Activated T-helper 17 cell treated with anti-CD3 and anti-CD28 coated beads, Interleukin-2, amount 50 U/mL, for 72 hours (primary cell): ENCODE measurements at regions not wholly inside any gene's neighbourhood (a gene's known extent, or its start where the extent isn't known, plus 50 kb on each side); places are given as distances from the start of the nearest gene placed in this dataset.

ENCODE experiments used
- ATAC-seq: fragments of 150-1000 bp; cut with Tn5 transposase; replicated peaks from 2 replicates; pipeline ENCODE4 v1.10.0; 2021; ENCODE audit warnings: mild to moderate bottlenecking, moderate library complexity
- H3K27ac Mint-ChIP-seq: one replicate; pipeline ENCODE4 v1.8.0; 2022; ENCODE audit warnings: mixed read lengths
- H3K27me3 Mint-ChIP-seq: one replicate; pipeline ENCODE4 v1.8.0; 2022; ENCODE audit warnings: mixed read lengths
- H3K36me3 Mint-ChIP-seq: one replicate; pipeline ENCODE4 v1.8.0; 2022; ENCODE audit warnings: low read depth, mild to moderate bottlenecking, mixed read lengths
- H3K4me1 Mint-ChIP-seq: one replicate; pipeline ENCODE4 v1.8.0; 2022; ENCODE audit warnings: mixed read lengths
- H3K4me3 Mint-ChIP-seq: one replicate; pipeline ENCODE4 v1.8.0; 2022; ENCODE audit warnings: mild to moderate bottlenecking, mixed read lengths
- H3K9me3 Mint-ChIP-seq: one replicate; pipeline ENCODE4 v1.8.0; 2022; ENCODE audit warnings: mixed read lengths

GRCh38 chr15:68482246-68482645 is 50.3 kb upstream of the ITGA11 start:
- no peaks in the 10 kb centered on the region for H3K36me3 Mint-ChIP-seq
- no peak overlapping the region for H3K4me3 Mint-ChIP-seq
- no peak overlapping the region for H3K27ac Mint-ChIP-seq
- H3K27me3 Mint-ChIP-seq, result peaks cover 22% of the 10 kb centered on the region
- no peaks in the 10 kb centered on the region for H3K9me3 Mint-ChIP-seq
- ATAC-seq, result no peak
- peaks cover 3% of the 10 kb centered on the region for H3K4me1 Mint-ChIP-seq

GRCh38 chr15:68483165-68483564 is 51.2 kb upstream of the ITGA11 start:
- H3K36me3 Mint-ChIP-seq, result no peaks in the 10 kb centered on the region
- H3K4me3 Mint-ChIP-seq, result no peak overlapping the region
- H3K9me3 Mint-ChIP-seq, result no peaks in the 10 kb centered on the region
- ATAC-seq, result no peak
- H3K4me1 Mint-ChIP-seq, result peaks cover 3% of the 10 kb centered on the region
- peaks cover 27% of the 10 kb centered on the region for H3K27me3 Mint-ChIP-seq
- H3K27ac Mint-ChIP-seq, result no peak overlapping the region

- H3K4me3 Mint-ChIP-seq, result no peak overlapping the region
- no peak overlapping the region for H3K27ac Mint-ChIP-seq
- H3K27me3 Mint-ChIP-seq, result peaks cover 26% of the 10 kb centered on the region
- H3K36me3 Mint-ChIP-seq, result no peaks in the 10 kb centered on the region
- peaks cover 3% of the 10 kb centered on the region for H3K4me1 Mint-ChIP-seq
- no peak for ATAC-seq
- no peaks in the 10 kb centered on the region for H3K9me3 Mint-ChIP-seq
These were observed 52.3 kb upstream of the ITGA11 start for GRCh38 chr15:68484220-68484619.

- H3K9me3 Mint-ChIP-seq, result no peaks in the 10 kb centered on the region
- no peak for ATAC-seq
These were observed 52.9 kb upstream of the ITGA11 start for GRCh38 chr15:68484696-68485400.

GRCh38 chr15:68485721-68486360 is 53.9 kb upstream of the ITGA11 start:
- Mint-ChIP-seq H3K9me3 (no peaks in the 10 kb centered on the region), H3K4me3 (no peak overlapping the region), H3K27me3 (peaks cover 31% of the 10 kb centered on the region), H3K4me1 (peaks cover 3% of the 10 kb centered on the region), H3K36me3 (no peaks in the 10 kb centered on the region), H3K27ac (no peak overlapping the region)
- ATAC-seq, result no peak

More at GRCh38 chr15:68484696-68485400, 52.9 kb upstream of the ITGA11 start:
- peaks cover 3% of the 10 kb centered on the region for H3K4me1 Mint-ChIP-seq
- H3K4me3 Mint-ChIP-seq, result no peak overlapping the region
- H3K36me3 Mint-ChIP-seq, result no peaks in the 10 kb centered on the region
- peaks cover 26% of the 10 kb centered on the region for H3K27me3 Mint-ChIP-seq
- no peak overlapping the region for H3K27ac Mint-ChIP-seq

GRCh38 chr15:68487087-68487843 is 55.3 kb upstream of the ITGA11 start:
- Mint-ChIP-seq H3K4me3 (no peak overlapping the region), H3K27me3 (peaks cover 36% of the 10 kb centered on the region), H3K4me1 (peaks cover 3% of the 10 kb centered on the region), H3K9me3 (no peaks in the 10 kb centered on the region), H3K36me3 (no peaks in the 10 kb centered on the region), H3K27ac (no peak overlapping the region)
- ATAC-seq, result no peak

GRCh38 chr15:68488290-68488689 is 56.3 kb upstream of the ITGA11 start:
- no peak overlapping the region for H3K27ac Mint-ChIP-seq
- no peak for ATAC-seq

GRCh38 chr15:68488966-68489365 is 57.0 kb upstream of the ITGA11 start:
- no peaks in the 10 kb centered on the region for H3K9me3 Mint-ChIP-seq
- H3K4me1 Mint-ChIP-seq, result peaks cover 3% of the 10 kb centered on the region
- H3K4me3 Mint-ChIP-seq, result no peak overlapping the region
- peaks cover 43% of the 10 kb centered on the region for H3K27me3 Mint-ChIP-seq
- no peak overlapping the region for H3K27ac Mint-ChIP-seq
- no peaks in the 10 kb centered on the region for H3K36me3 Mint-ChIP-seq
- ATAC-seq, result no peak

More at GRCh38 chr15:68488290-68488689, 56.3 kb upstream of the ITGA11 start:
- H3K27me3 Mint-ChIP-seq, result peaks cover 40% of the 10 kb centered on the region
- H3K4me1 Mint-ChIP-seq, result peaks cover 3% of the 10 kb centered on the region
- H3K9me3 Mint-ChIP-seq, result no peaks in the 10 kb centered on the region
- no peaks in the 10 kb centered on the region for H3K36me3 Mint-ChIP-seq
- H3K4me3 Mint-ChIP-seq, result no peak overlapping the region

- Mint-ChIP-seq H3K9me3 (no peaks in the 10 kb centered on the region), H3K36me3 (no peaks in the 10 kb centered on the region), H3K27ac (no peak overlapping the region), H3K27me3 (peaks cover 43% of the 10 kb centered on the region), H3K4me3 (no peak overlapping the region), H3K4me1 (no peaks in the 10 kb centered on the region)
- no peak for ATAC-seq
These were observed 57.5 kb upstream of the ITGA11 start for GRCh38 chr15:68489421-68489820.

GRCh38 chr15:68491415-68492106 is 59.6 kb upstream of the ITGA11 start:
- Mint-ChIP-seq H3K36me3 (no peaks in the 10 kb centered on the region), H3K9me3 (no peaks in the 10 kb centered on the region), H3K4me3 (no peak overlapping the region), H3K27me3 (peaks cover 39% of the 10 kb centered on the region), H3K4me1 (no peaks in the 10 kb centered on the region), H3K27ac (no peak overlapping the region)
- ATAC-seq, result no peak

GRCh38 chr15:68492855-68493254 is 60.9 kb upstream of the ITGA11 start:
- H3K36me3 Mint-ChIP-seq, result no peaks in the 10 kb centered on the region
- no peaks in the 10 kb centered on the region for H3K4me1 Mint-ChIP-seq
- peaks cover 36% of the 10 kb centered on the region for H3K27me3 Mint-ChIP-seq
- no peak for ATAC-seq
- no peak overlapping the region for H3K27ac Mint-ChIP-seq
- H3K4me3 Mint-ChIP-seq, result no peak overlapping the region
- no peaks in the 10 kb centered on the region for H3K9me3 Mint-ChIP-seq

- ATAC-seq, result no peak
- H3K27me3 Mint-ChIP-seq, result peaks cover 32% of the 10 kb centered on the region
- no peak overlapping the region for H3K27ac Mint-ChIP-seq
- H3K4me3 Mint-ChIP-seq, result no peak overlapping the region
- no peaks in the 10 kb centered on the region for H3K9me3 Mint-ChIP-seq
- H3K4me1 Mint-ChIP-seq, result no peaks in the 10 kb centered on the region
- no peaks in the 10 kb centered on the region for H3K36me3 Mint-ChIP-seq
These were observed 61.7 kb upstream of the ITGA11 start for GRCh38 chr15:68493629-68494028.

- no peak for ATAC-seq
- no peaks in the 10 kb centered on the region for H3K4me1 Mint-ChIP-seq
- peaks cover 29% of the 10 kb centered on the region for H3K27me3 Mint-ChIP-seq
- H3K27ac Mint-ChIP-seq, result no peak overlapping the region
- H3K9me3 Mint-ChIP-seq, result no peaks in the 10 kb centered on the region
- no peaks in the 10 kb centered on the region for H3K36me3 Mint-ChIP-seq
- H3K4me3 Mint-ChIP-seq, result no peak overlapping the region
These were observed 62.7 kb upstream of the ITGA11 start for GRCh38 chr15:68494573-68495110.

GRCh38 chr15:68495221-68495950 is 63.4 kb upstream of the ITGA11 start:
- Mint-ChIP-seq H3K4me3 (no peak overlapping the region), H3K4me1 (no peaks in the 10 kb centered on the region)

More at GRCh38 chr15:68495221-68495950, 63.4 kb upstream of the ITGA11 start:
- Mint-ChIP-seq H3K36me3 (no peaks in the 10 kb centered on the region), H3K27me3 (peaks cover 32% of the 10 kb centered on the region), H3K27ac (no peak overlapping the region), H3K9me3 (no peaks in the 10 kb centered on the region)
- no peak for ATAC-seq
